H9 (cell line): ENCODE measurements at regions not wholly inside any gene's neighbourhood (a gene's known extent, or its start where the extent isn't known, plus 50 kb on each side); places are given as distances from the start of the nearest gene placed in this dataset.

Experiments
- DNase-seq: peaks from one replicate; pipeline ENCODE4 v3.0.0-alpha.2; 2017
- H2AFZ ChIP-seq: one replicate; pipeline ENCODE4 v1.6.1; 2013; ENCODE audit warnings: mild to moderate bottlenecking, low read length, control low read depth, moderate library complexity
- H2AK5ac ChIP-seq: 2 replicates; pipeline ENCODE4 v1.6.1; 2013; ENCODE audit warnings: low read length, control low read depth, mixed read lengths; ENCODE audit not compliant: insufficient read length
- H2BK120ac ChIP-seq: one replicate; pipeline ENCODE4 v1.6.1; 2013; ENCODE audit warnings: low read depth, mild to moderate bottlenecking, low read length, control low read depth, inconsistent platforms; ENCODE audit not compliant: poor library complexity, severe bottlenecking
- H2BK12ac ChIP-seq: 2 replicates; pipeline ENCODE4 v1.6.1; 2013; ENCODE audit warnings: low read length, control low read depth, mixed read lengths, low read depth; ENCODE audit not compliant: insufficient read length
- H2BK15ac ChIP-seq: 2 replicates; pipeline ENCODE4 v1.6.1; 2013; ENCODE audit warnings: low read depth, low read length, control low read depth
- H2BK20ac ChIP-seq: one replicate; pipeline ENCODE4 v1.6.1; 2013; ENCODE audit warnings: low read depth, mild to moderate bottlenecking, low read length, control low read depth, inconsistent platforms; ENCODE audit not compliant: poor library complexity, severe bottlenecking
- H2BK5ac ChIP-seq: 2 replicates; pipeline ENCODE4 v1.6.1; 2013; ENCODE audit warnings: low read length, control low read depth, mixed read lengths; ENCODE audit not compliant: insufficient read length
- H3K14ac ChIP-seq: 2 replicates; pipeline ENCODE4 v1.6.1; 2013; ENCODE audit warnings: low read length, control low read depth; ENCODE audit not compliant: insufficient read depth
- H3K18ac ChIP-seq: 2 replicates; pipeline ENCODE4 v1.6.1; 2013; ENCODE audit warnings: low read depth, mild to moderate bottlenecking, mixed read lengths, low read length, control low read depth; ENCODE audit not compliant: insufficient read length
- H3K23ac ChIP-seq: 2 replicates; pipeline ENCODE4 v1.6.1; 2013; ENCODE audit warnings: low read length, control low read depth, mixed read lengths, low read depth; ENCODE audit not compliant: insufficient read length
- H3K23me2 ChIP-seq: 2 replicates; pipeline ENCODE4 v1.6.1; 2013; ENCODE audit warnings: low read depth, mild to moderate bottlenecking, mixed read lengths, low read length, control low read depth; ENCODE audit not compliant: insufficient read length, poor library complexity, severe bottlenecking
- H3K27ac ChIP-seq: 2 replicates; pipeline ENCODE4 v1.5.1; 2013; ENCODE audit warnings: low read length, control low read depth, mixed read lengths, low read depth; ENCODE audit not compliant: insufficient read length
- H3K27me3 ChIP-seq: 2 replicates; pipeline ENCODE4 v1.6.1; 2013; ENCODE audit warnings: low read length, control low read depth, inconsistent platforms; ENCODE audit not compliant: insufficient read depth
- H3K4ac ChIP-seq: 2 replicates; pipeline ENCODE4 v1.6.1; 2013; ENCODE audit warnings: low read depth, mild to moderate bottlenecking, control low read depth, inconsistent platforms, low read length, moderate library complexity
- H3K4me1 ChIP-seq: 2 replicates; pipeline ENCODE4 v1.6.1; 2013; ENCODE audit warnings: low read length, control low read depth, inconsistent platforms; ENCODE audit not compliant: insufficient read depth
- H3K4me2 ChIP-seq: 2 replicates; pipeline ENCODE4 v1.6.1; 2013; ENCODE audit warnings: low read length, control low read depth, mixed read lengths; ENCODE audit not compliant: insufficient read length, insufficient read depth
- H3K56ac ChIP-seq: 2 replicates; pipeline ENCODE4 v1.6.1; 2013; ENCODE audit warnings: low read depth, mild to moderate bottlenecking, mixed read lengths, low read length, control low read depth; ENCODE audit not compliant: insufficient read length
- H3K79me1 ChIP-seq: 2 replicates; pipeline ENCODE4 v1.6.1; 2013; ENCODE audit warnings: low read depth, mild to moderate bottlenecking, moderate library complexity, low read length, control low read depth, inconsistent platforms; ENCODE audit not compliant: insufficient read depth, poor library complexity, severe bottlenecking
- H3K79me2 ChIP-seq: 2 replicates; pipeline ENCODE4 v1.6.1; 2013; ENCODE audit warnings: low read length, control low read depth, inconsistent platforms; ENCODE audit not compliant: insufficient read depth
- H3K9ac ChIP-seq: 2 replicates; pipeline ENCODE4 v1.6.1; 2013; ENCODE audit warnings: low read length, control low read depth, mixed read lengths; ENCODE audit not compliant: insufficient read length; ENCODE audit errors: extremely low read depth
- H3K9me3 ChIP-seq: one replicate; pipeline ENCODE4 v1.6.1; 2013; ENCODE audit warnings: low read depth, low read length, inconsistent platforms; ENCODE audit not compliant: control insufficient read depth
- H3T11ph ChIP-seq: one replicate; pipeline ENCODE4 v1.6.1; 2013; ENCODE audit warnings: mild to moderate bottlenecking, low read length, control low read depth, inconsistent platforms
- H4K20me1 ChIP-seq: one replicate; pipeline ENCODE4 v1.6.1; 2013; ENCODE audit not compliant: control insufficient read depth, insufficient read length, insufficient read depth
- H4K5ac ChIP-seq: 2 replicates; pipeline ENCODE4 v1.6.1; 2013; ENCODE audit warnings: low read depth, mild to moderate bottlenecking, mixed read lengths, low read length, control low read depth; ENCODE audit not compliant: insufficient read length
- H4K8ac ChIP-seq: replicated peaks from 2 replicates; pipeline ENCODE4 v1.6.1; 2013; ENCODE audit warnings: low read length, control low read depth, mixed read lengths, low read depth; ENCODE audit not compliant: insufficient read length
- H4K91ac ChIP-seq: 2 replicates; pipeline ENCODE4 v1.6.1; 2013; ENCODE audit warnings: low read depth, mild to moderate bottlenecking, moderate library complexity, mixed read lengths, low read length, control low read depth; ENCODE audit not compliant: insufficient read length
- H3K27ac Mint-ChIP-seq, 3 experiments: 2 replicates in 2 of 3; 3 replicates in 1 of 3; pipeline ENCODE4 v1.8.0; 2020 to 2021; ENCODE audit warnings: mixed read lengths in 3 of 3, mild to moderate bottlenecking in 1 of 3, moderate library complexity in 1 of 3
- H3K27me3 Mint-ChIP-seq: 2 replicates; pipeline ENCODE4 v1.8.0; 2021; ENCODE audit warnings: low read depth, mild to moderate bottlenecking, moderate library complexity, mixed read lengths
- H3K36me3 Mint-ChIP-seq, 3 experiments: 2 replicates in 2 of 3; 3 replicates in 1 of 3; pipeline ENCODE4 v1.8.0; 2020 to 2021; ENCODE audit warnings: low read depth in 3 of 3, mixed read lengths in 3 of 3; ENCODE audit not compliant: insufficient read depth in 1 of 3
- H3K4me1 Mint-ChIP-seq, 2 experiments: 2 replicates each; pipeline ENCODE4 v1.8.0; 2020; ENCODE audit warnings: mixed read lengths in 2 of 2
- H3K4me3 Mint-ChIP-seq, 2 experiments: 2 replicates in 1 of 2; 3 replicates in 1 of 2; pipeline ENCODE4 v1.8.0; 2020 to 2021; ENCODE audit warnings: mild to moderate bottlenecking in 2 of 2, mixed read lengths in 2 of 2, moderate library complexity in 1 of 2
- H3K9me3 Mint-ChIP-seq, 2 experiments: 2 replicates in 1 of 2; 3 replicates in 1 of 2; pipeline ENCODE4 v1.8.0; 2020; ENCODE audit warnings: mild to moderate bottlenecking in 2 of 2, mixed read lengths in 2 of 2, moderate library complexity in 1 of 2
- CTCF ChIP-seq: fragments of 200-600 bp; sonication (generic); conservative IDR thresholded peaks from 3 replicates; pipeline ENCODE4 v1.8.0; 2021; ENCODE audit warnings: antibody characterized with exemption, mild to moderate bottlenecking

DNA sequence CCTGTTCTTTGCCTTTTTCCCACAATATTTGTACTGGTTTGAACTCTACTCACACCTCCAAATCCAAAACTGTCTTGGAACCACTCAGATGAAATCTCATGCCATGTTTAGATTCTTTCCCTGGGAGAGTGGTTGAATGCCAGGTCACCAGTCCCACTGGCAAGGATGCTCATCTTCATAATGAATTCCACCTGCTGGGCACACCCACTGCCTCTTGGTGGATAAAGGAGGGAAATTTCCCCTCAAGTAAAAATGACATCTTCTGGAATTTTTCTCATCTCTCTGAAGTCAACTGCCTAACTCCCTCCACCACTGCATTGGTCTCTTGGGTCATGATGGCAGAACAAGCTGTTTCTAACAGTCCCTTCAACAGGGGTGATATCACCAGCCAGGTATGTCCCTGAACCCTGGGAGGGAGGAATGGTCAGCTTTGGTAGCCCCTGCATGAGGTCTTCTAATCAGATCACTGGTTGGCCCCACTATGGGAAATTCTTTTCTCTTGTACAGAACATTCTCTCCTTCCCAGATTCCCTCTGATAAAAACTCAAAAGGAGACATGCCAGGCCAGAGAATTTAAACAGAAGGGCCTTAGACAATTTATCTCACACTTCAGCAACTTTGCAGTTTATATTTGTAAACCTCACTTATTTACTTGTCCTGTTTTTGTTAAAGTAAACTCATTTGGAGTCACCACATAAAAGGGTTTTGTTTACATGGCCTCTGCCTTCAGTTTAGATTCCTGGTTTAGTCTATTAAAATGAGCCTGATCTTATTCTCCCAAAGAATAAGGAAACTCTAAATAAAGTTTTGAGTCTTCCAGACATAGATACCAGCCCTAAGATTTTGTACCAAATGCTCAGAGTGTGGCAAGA is 143.4 kb downstream of the WNT5A start:
- Histone ChIP-seq H3K23me2 (no peaks in the 10 kb centered on the region), H4K8ac (no peak overlapping the region), H2BK20ac (no peak overlapping the region), H3K27me3 (no peaks in the 10 kb centered on the region), H2BK5ac (no peak overlapping the region), H2AK5ac (no peak overlapping the region), H2BK15ac (no peak overlapping the region), H2BK120ac (no peak overlapping the region), H4K5ac (no peak overlapping the region), H3K4me2 (no peak overlapping the region), H4K91ac (no peak overlapping the region), H3K79me2 (no peaks in the 10 kb centered on the region), H3K23ac (no peak overlapping the region), H2BK12ac (no peak overlapping the region), H3K4ac (no peak overlapping the region), H4K20me1 (no peaks in the 10 kb centered on the region), H3K14ac (no peak overlapping the region), H3K9ac (no peak overlapping the region), H3K4me1 (no peaks in the 10 kb centered on the region), H3K27ac (no peak overlapping the region), H3K56ac (no peak overlapping the region), H3K9me3 (no peaks in the 10 kb centered on the region), H2AFZ (no peak overlapping the region), H3K79me1 (no peaks in the 10 kb centered on the region), H3K18ac (no peak overlapping the region), H3T11ph (no peak overlapping the region)
- Mint-ChIP-seq H3K27ac (no peak overlapping the region), H3K36me3 (no peaks in the 10 kb centered on the region), H3K9me3 (no peaks in the 10 kb centered on the region), H3K4me1 (no peaks in the 10 kb centered on the region; a peak in 1 of 4 replicates), H3K27me3 (peaks cover 3% of the 10 kb centered on the region), H3K4me3 (no peak overlapping the region)
- DNase-seq, result no peak
- TF ChIP-seq CTCF, result no peak
